Nucleus accumbens (tissue), 56 donors: ENCODE measurements at regions not wholly inside any gene's neighbourhood (a gene's known extent, or its start where the extent isn't known, plus 50 kb on each side); places are given as distances from the start of the nearest gene placed in this dataset.

ENCODE experiments used
- DNase-seq, 56 donors: peaks; one replicate each; lab custom pipeline; 2025; lab: John Stamatoyannopoulos, UW

GRCh38 chr10:3238115-3238871 lies 65.7 kb upstream of the PITRM1 start:
- no peak for DNase-seq

DNA sequence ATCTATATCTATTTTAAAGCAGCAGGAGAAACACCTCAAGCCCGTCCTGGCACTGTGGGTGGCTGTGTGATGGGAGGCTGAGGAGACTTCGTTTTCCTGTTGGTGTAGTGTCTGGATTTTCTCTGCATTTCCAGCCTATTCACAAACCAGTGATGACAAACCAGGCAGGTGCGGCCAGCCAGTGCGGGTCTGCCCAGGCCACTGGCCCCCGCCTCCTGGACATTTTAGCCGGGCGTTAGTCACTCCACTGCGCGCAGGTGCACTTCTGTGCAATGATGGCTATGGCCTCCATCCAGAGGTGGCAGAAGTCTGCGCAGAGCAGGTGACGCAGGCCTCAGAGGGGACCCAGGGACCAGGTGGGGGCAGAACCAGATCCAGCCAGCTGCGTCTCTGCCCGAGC lies 64.9 kb upstream of the PITRM1 start:
- DNase-seq: no peak

DNA sequence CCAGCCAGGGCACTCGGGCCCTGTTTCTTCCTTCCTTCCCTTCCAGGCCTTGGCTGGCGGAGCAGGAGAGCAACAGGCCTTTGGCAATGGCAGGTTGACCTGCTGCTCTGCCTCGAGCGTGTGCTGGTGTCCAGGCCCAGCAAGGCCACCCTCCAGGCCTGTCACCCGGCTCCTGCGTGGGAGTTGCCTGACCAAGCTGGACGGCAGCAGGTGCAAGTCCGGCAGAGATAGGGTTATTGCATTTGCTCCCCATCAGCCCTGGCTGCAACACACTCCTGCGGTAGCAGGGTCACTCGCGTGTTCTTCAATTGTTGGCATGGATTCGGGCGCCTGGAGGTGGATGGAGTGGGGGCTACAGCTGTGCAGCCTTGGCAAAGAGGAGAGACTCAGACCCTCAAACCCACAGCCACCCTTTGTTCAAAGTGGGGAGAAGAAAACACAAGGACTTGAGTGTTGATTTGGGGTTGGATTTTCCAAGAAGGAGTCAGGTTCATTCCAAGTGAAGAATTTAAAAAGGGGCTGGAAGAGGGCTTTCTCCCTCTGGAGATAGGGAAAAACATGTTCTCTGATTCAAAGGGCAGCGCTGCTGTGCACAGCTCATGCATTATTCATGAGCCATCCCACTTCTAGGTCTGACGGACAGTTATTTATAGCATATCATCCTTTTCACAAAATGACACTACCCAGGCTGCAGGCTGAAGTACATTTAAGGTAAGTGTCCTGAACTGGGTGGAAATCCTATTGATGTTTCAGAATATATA lies 64.2 kb upstream of the PITRM1 start:
- no peak for DNase-seq

GRCh38 chr10:3235996-3236510 lies 63.5 kb upstream of the PITRM1 start:
- DNase-seq: no peak

GRCh38 chr10:3235395-3235794 lies 62.8 kb upstream of the PITRM1 start:
- DNase-seq: no peak

GRCh38 chr10:3233486-3233990 lies 61.0 kb upstream of the PITRM1 start:
- DNase-seq: no peak

- DNase-seq: no peak
Observed at GRCh38 chr10:3231951-3232730, 59.6 kb upstream of the PITRM1 start.

GRCh38 chr10:3229815-3230214 lies 57.2 kb upstream of the PITRM1 start:
- DNase-seq: no peak

DNA sequence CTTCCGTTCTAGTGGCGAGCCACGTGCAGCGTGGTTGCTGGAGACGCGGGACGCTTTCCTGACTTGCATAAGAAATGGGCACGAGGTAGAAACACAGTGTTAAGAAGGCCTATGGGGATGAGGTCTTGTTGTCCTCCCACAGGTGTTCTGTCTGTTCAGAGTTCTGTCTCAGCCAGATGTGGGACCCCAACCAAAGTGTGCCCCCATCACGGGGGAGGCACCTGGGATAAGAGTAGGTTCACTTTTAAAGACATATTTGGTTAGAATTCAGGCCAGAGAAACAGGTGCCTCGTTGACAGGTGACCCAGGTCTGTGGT lies 56.0 kb upstream of the PITRM1 start:
- DNase-seq: no peak

- no peak for DNase-seq
Observed at GRCh38 chr10:3226960-3227744, 54.6 kb upstream of the PITRM1 start.

- no peak for DNase-seq
Observed at GRCh38 chr10:3225561-3225960, 53.0 kb upstream of the PITRM1 start.

DNA sequence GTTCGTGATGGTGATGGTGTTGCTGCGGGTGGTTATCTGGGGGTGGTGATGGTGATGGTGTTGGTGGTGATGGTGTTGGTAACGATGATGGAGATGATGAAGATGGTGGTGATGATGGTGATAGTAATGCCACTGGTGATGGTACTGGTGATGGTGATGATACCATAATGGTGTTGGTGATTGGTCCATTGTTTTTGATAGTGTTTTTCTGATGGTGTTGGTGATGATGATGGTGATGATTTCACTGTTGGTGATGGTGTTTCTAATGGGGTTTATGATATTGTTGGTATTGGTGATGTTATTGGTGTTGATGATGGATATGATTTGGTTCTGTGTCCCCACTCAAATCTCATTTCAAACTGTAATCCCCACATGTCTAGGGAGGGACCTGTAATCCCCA lies 51.7 kb upstream of the PITRM1 start:
- no peak for DNase-seq

- DNase-seq: no peak
Observed at GRCh38 chr10:3222626-3223025, 50.0 kb upstream of the PITRM1 start.
